Activated naive CD8-positive, alpha-beta T cell treated with anti-CD3 and anti-CD28 coated beads for 36 hours (primary cell): ENCODE measurements at regions not wholly inside any gene's neighbourhood (a gene's known extent, or its start where the extent isn't known, plus 50 kb on each side); places are given as distances from the start of the nearest gene placed in this dataset.

Source experiments
- DNase-seq: peaks from one replicate; pipeline ENCODE4 v3.0.0; 2021
- H3K27ac Mint-ChIP-seq: one replicate; pipeline ENCODE4 v1.8.0; 2022; ENCODE audit warnings: mild to moderate bottlenecking, moderate library complexity, mixed read lengths
- H3K27me3 Mint-ChIP-seq: one replicate; pipeline ENCODE4 v1.8.0; 2022; ENCODE audit warnings: mild to moderate bottlenecking, mixed read lengths
- H3K36me3 Mint-ChIP-seq: one replicate; pipeline ENCODE4 v1.8.0; 2021; ENCODE audit warnings: mild to moderate bottlenecking, mixed read lengths
- H3K4me1 Mint-ChIP-seq: one replicate; pipeline ENCODE4 v1.8.0; 2021; ENCODE audit warnings: mixed read lengths
- H3K4me3 Mint-ChIP-seq: one replicate; pipeline ENCODE4 v1.8.0; 2022; ENCODE audit warnings: mild to moderate bottlenecking, moderate library complexity, mixed read lengths
- H3K9me3 Mint-ChIP-seq: one replicate; pipeline ENCODE4 v1.8.0; 2022; ENCODE audit warnings: mixed read lengths

GRCh38 chr9:13503599-13503998 is 224.1 kb upstream of the MPDZ start:
- Mint-ChIP-seq H3K27ac (no peak overlapping the region), H3K36me3 (peaks cover 2% of the 10 kb centered on the region), H3K4me1 (no peaks in the 10 kb centered on the region)

GRCh38 chr9:13502484-13502883 is 223.0 kb upstream of the MPDZ start:
- H3K4me3 Mint-ChIP-seq, result no peak overlapping the region
- no peaks in the 10 kb centered on the region for H3K4me1 Mint-ChIP-seq
- no peak for DNase-seq
- peaks cover 2% of the 10 kb centered on the region for H3K36me3 Mint-ChIP-seq
- H3K9me3 Mint-ChIP-seq, result peaks cover 7% of the 10 kb centered on the region
- H3K27ac Mint-ChIP-seq, result no peak overlapping the region
- no peaks in the 10 kb centered on the region for H3K27me3 Mint-ChIP-seq

More at GRCh38 chr9:13503599-13503998, 224.1 kb upstream of the MPDZ start:
- Mint-ChIP-seq H3K9me3 (peaks cover 7% of the 10 kb centered on the region), H3K27me3 (no peaks in the 10 kb centered on the region), H3K4me3 (no peak overlapping the region)
- no peak for DNase-seq

- Mint-ChIP-seq H3K4me1 (no peaks in the 10 kb centered on the region), H3K9me3 (peaks cover 7% of the 10 kb centered on the region), H3K27me3 (no peaks in the 10 kb centered on the region), H3K36me3 (no peaks in the 10 kb centered on the region), H3K4me3 (no peak overlapping the region), H3K27ac (no peak overlapping the region)
- DNase-seq, result no peak
Measured at GRCh38 chr9:13501018-13501417, 221.5 kb upstream of the MPDZ start.

DNA sequence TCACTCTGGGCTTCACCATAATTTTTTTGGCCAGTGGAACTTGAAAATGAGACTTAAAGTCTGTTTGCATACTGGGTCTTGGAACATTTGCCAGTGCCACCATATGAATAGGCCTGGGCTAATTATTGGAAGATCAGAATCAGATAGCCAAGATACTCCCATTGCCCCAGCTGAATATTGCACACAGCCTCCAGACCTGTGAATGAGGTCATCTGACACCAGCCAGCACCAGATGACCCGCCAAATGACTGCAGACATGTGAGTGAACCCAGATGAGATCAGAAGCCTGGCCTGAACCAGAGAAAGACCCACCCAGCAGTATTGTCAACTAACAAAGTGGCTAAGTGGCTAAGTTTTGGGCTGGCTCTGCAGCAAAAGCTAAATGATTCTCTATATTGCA is 220.5 kb upstream of the MPDZ start:
- H3K27ac Mint-ChIP-seq, result no peak overlapping the region
- H3K4me3 Mint-ChIP-seq, result no peak overlapping the region
- no peaks in the 10 kb centered on the region for H3K4me1 Mint-ChIP-seq
- no peak for DNase-seq
- no peaks in the 10 kb centered on the region for H3K27me3 Mint-ChIP-seq
- peaks cover 10% of the 10 kb centered on the region for H3K9me3 Mint-ChIP-seq
- no peaks in the 10 kb centered on the region for H3K36me3 Mint-ChIP-seq

DNA sequence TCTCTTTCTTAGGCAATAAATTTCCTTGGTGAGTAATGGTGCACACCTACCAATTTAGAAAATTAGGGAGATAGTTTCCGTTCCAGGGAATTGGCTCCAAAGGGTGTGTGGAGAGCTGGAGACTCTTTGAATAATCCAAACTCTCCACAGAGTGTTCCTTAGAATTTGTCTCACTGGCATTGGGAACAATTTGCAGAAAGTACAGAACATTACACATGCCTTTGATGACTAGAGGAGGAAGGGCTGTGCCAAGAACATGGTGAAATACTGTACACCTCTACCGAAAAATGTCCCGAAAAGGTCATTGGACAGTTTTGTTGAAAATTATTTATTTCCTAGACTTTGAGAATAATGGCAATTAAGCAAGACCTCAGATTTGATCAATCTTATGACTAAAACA is 214.2 kb upstream of the MPDZ start:
- H3K36me3 Mint-ChIP-seq, result no peaks in the 10 kb centered on the region
- H3K27ac Mint-ChIP-seq, result no peak overlapping the region
- H3K27me3 Mint-ChIP-seq, result no peaks in the 10 kb centered on the region
- no peak for DNase-seq
- H3K9me3 Mint-ChIP-seq, result peaks cover 3% of the 10 kb centered on the region
- H3K4me3 Mint-ChIP-seq, result no peak overlapping the region
- H3K4me1 Mint-ChIP-seq, result no peaks in the 10 kb centered on the region

DNA sequence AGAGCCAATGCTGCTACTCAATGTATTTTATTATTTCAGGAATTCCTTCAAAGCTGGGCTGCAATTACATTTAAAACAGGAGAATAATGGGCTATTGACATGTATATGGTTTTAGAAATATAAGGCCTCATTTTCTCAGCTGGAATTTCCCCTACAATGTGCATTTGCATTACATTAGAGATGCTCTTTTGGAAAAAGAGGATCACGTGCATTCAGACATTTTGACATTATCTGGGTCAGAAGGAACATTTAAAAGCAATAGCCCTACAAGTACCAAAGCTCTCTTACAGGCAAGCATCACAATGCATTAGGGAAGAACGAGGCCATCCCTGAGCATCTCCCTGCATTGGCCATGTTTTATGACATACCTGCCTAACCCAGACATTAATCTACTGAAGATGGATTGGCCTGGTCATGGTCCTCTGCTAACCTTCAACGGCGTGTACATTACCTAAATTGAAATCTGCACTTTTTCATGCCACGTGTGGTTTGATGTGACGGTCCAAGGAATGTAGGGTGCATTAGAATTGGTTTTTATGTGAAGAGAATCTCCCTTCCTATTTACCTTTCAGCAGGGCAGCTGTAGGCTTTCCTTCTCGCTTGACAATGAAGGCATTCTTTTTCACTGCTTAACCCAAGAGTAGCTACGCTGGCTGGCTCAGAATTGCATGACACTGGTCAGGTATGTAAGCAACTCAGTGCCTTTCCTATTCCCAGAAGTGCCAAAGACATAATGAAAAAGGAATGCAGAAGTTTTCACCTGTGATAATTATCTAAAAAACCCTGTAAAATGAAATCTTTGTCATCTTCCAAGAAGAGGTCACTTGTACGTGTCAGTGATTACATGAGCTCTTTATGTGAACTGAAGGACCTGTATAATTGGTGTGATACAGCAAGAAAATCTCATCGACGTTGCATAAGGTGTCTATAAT is 212.3 kb upstream of the MPDZ start:
- H3K27ac Mint-ChIP-seq, result no peak overlapping the region
- H3K4me3 Mint-ChIP-seq, result no peak overlapping the region
- no peaks in the 10 kb centered on the region for H3K36me3 Mint-ChIP-seq
- H3K27me3 Mint-ChIP-seq, result no peaks in the 10 kb centered on the region
- DNase-seq, result no peak
- H3K4me1 Mint-ChIP-seq, result no peaks in the 10 kb centered on the region
- H3K9me3 Mint-ChIP-seq, result peaks cover 5% of the 10 kb centered on the region

DNA sequence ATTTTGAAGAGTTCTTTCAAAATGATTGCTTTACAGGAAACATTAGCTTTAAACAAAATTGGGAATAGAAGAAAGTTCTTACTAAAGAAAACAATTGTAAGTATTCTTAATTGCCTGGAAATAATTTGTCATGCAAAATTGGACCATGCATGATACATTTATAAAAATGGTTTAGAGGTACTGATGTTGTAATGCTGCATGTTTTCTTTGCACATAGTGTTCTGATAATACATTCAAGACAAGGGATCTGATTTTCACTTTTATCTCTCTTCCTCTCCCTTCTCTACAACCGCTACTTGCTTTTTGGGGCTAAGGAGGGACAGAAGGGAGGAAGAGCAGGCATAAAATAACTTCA is 211.6 kb upstream of the MPDZ start:
- H3K4me3 Mint-ChIP-seq, result no peak overlapping the region
- no peak overlapping the region for H3K27ac Mint-ChIP-seq
- DNase-seq, result no peak
- peaks cover 5% of the 10 kb centered on the region for H3K9me3 Mint-ChIP-seq
- H3K4me1 Mint-ChIP-seq, result no peaks in the 10 kb centered on the region
- no peaks in the 10 kb centered on the region for H3K36me3 Mint-ChIP-seq
- no peaks in the 10 kb centered on the region for H3K27me3 Mint-ChIP-seq

GRCh38 chr9:13487936-13488335 is 208.4 kb upstream of the MPDZ start:
- H3K4me3 Mint-ChIP-seq, result no peak overlapping the region
- no peaks in the 10 kb centered on the region for H3K4me1 Mint-ChIP-seq
- no peak for DNase-seq
- peaks cover 3% of the 10 kb centered on the region for H3K9me3 Mint-ChIP-seq
- no peaks in the 10 kb centered on the region for H3K27me3 Mint-ChIP-seq
- no peak overlapping the region for H3K27ac Mint-ChIP-seq
- no peaks in the 10 kb centered on the region for H3K36me3 Mint-ChIP-seq

- H3K36me3 Mint-ChIP-seq, result no peaks in the 10 kb centered on the region
- H3K27ac Mint-ChIP-seq, result no peak overlapping the region
- DNase-seq, result no peak
- no peaks in the 10 kb centered on the region for H3K27me3 Mint-ChIP-seq
- H3K4me3 Mint-ChIP-seq, result no peak overlapping the region
- peaks cover 5% of the 10 kb centered on the region for H3K9me3 Mint-ChIP-seq
- H3K4me1 Mint-ChIP-seq, result no peaks in the 10 kb centered on the region
Measured at GRCh38 chr9:13487498-13487897, 208.0 kb upstream of the MPDZ start.

DNA sequence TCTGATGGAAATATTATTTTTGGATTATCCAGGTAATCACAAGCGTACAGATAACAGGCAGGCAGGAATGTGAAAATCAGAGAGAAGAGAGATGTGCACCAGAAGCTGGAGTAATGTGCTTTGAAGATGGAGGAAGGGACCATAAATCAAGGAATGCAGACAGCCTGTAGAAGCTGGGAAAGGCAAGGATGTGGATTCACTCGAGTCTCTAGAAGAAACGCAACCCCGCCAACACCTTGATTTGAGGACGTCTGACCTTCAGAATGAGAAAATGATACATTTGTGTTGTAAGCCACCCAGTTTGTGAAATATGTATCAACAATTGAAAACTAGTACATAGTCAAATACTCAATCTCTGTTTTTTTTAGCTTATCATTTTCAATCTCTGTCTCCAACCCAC is 207.6 kb upstream of the MPDZ start:
- Mint-ChIP-seq H3K4me3 (no peak overlapping the region), H3K36me3 (no peaks in the 10 kb centered on the region), H3K9me3 (peaks cover 6% of the 10 kb centered on the region), H3K27ac (no peak overlapping the region), H3K4me1 (no peaks in the 10 kb centered on the region), H3K27me3 (no peaks in the 10 kb centered on the region)
- DNase-seq, result no peak

DNA sequence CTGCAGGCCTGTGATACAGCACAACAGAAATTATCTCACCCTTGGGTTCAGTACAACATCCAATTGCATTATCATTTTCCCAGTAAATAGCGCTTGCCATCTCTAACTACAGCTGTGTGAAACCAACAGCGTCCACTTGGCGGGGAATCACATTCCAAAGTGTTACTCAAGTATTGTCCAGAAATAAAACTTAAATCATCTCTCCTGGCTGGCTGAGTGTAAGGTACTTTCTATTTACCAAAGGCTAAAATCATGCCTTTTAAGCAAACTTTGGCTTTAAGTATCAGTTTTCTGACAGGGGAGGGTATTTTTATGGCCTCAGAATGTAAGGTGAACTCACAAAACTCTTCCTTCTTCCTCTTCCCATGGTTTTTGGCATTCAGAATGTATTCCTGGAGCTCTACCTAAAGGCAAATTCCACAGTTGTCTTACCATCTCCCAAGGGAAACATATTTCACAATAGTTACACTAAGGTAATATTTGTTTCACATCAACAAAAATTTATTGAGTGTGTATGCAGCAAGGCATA is 205.6 kb upstream of the MPDZ start:
- Mint-ChIP-seq H3K27me3 (no peaks in the 10 kb centered on the region), H3K4me1 (no peaks in the 10 kb centered on the region), H3K27ac (no peak overlapping the region), H3K4me3 (no peak overlapping the region), H3K9me3 (peaks cover 6% of the 10 kb centered on the region), H3K36me3 (no peaks in the 10 kb centered on the region)
- DNase-seq, result no peak

GRCh38 chr9:13484186-13484585 is 204.7 kb upstream of the MPDZ start:
- Mint-ChIP-seq H3K36me3 (no peaks in the 10 kb centered on the region), H3K4me1 (no peaks in the 10 kb centered on the region), H3K27me3 (no peaks in the 10 kb centered on the region), H3K4me3 (no peak overlapping the region), H3K27ac (no peak overlapping the region), H3K9me3 (peaks cover 6% of the 10 kb centered on the region)
- no peak for DNase-seq

GRCh38 chr9:13481274-13481673 is 201.8 kb upstream of the MPDZ start:
- H3K4me1 Mint-ChIP-seq, result no peaks in the 10 kb centered on the region
- no peaks in the 10 kb centered on the region for H3K27me3 Mint-ChIP-seq

GRCh38 chr9:13480693-13481092 is 201.2 kb upstream of the MPDZ start:
- Mint-ChIP-seq H3K4me1 (no peaks in the 10 kb centered on the region), H3K36me3 (no peaks in the 10 kb centered on the region), H3K27ac (no peak overlapping the region), H3K9me3 (peaks cover 11% of the 10 kb centered on the region), H3K27me3 (no peaks in the 10 kb centered on the region), H3K4me3 (no peak overlapping the region)
- DNase-seq, result no peak

More at GRCh38 chr9:13481274-13481673, 201.8 kb upstream of the MPDZ start:
- Mint-ChIP-seq H3K4me3 (no peak overlapping the region), H3K36me3 (no peaks in the 10 kb centered on the region), H3K9me3 (peaks cover 8% of the 10 kb centered on the region), H3K27ac (no peak overlapping the region)
- no peak for DNase-seq

GRCh38 chr9:13479096-13479495 is 199.6 kb upstream of the MPDZ start:
- Mint-ChIP-seq H3K36me3 (no peaks in the 10 kb centered on the region), H3K9me3 (peaks cover 11% of the 10 kb centered on the region)

DNA sequence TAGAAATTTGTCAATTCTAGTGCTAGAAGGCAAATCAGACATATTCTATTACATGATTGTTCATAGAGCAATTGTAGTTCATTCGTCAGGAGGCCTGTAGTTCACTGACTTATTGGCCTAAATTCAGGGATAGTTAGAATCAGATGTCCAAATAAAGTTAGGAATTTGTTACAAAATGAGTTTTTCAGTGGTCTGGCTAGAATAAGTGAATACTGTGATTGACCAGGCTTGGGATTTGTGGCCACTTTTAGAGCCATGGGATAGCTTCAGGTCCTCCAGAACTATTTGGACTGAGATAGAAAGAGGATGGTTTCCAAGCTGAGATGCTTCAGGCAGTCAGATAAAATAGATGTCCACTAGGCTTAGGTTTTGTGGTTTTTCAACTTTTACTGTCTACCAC is 199.1 kb upstream of the MPDZ start:
- DNase-seq, result no peak
- Mint-ChIP-seq H3K36me3 (no peaks in the 10 kb centered on the region), H3K27me3 (no peaks in the 10 kb centered on the region), H3K4me3 (no peak overlapping the region), H3K9me3 (peaks cover 11% of the 10 kb centered on the region), H3K27ac (no peak overlapping the region), H3K4me1 (no peaks in the 10 kb centered on the region)

More at GRCh38 chr9:13479096-13479495, 199.6 kb upstream of the MPDZ start:
- Mint-ChIP-seq H3K4me3 (no peak overlapping the region), H3K4me1 (no peaks in the 10 kb centered on the region), H3K27ac (no peak overlapping the region), H3K27me3 (no peaks in the 10 kb centered on the region)
- no peak for DNase-seq
